GM23248 (cell line): ENCODE measurements at regions not wholly inside any gene's neighbourhood (a gene's known extent, or its start where the extent isn't known, plus 50 kb on each side); places are given as distances from the start of the nearest gene placed in this dataset.
"Not testable (repeated sequence)": the region's sequence is repeated elsewhere in the genome, so short reads cannot be mapped to it uniquely, and the experiment has no call there.

Experiments
- DNase-seq: peaks from one replicate; pipeline ENCODE4 v3.0.0-alpha.2; 2015
- H2AFZ ChIP-seq: fragments of 200-600 bp; sonication (generic); 2 replicates; pipeline ENCODE4 v1.6.1; 2016; ENCODE audit warnings: antibody characterized with exemption
- H3F3A ChIP-seq: fragments of 200-600 bp; sonication (generic); 2 replicates; pipeline ENCODE4 v1.6.1; 2016; ENCODE audit warnings: mild to moderate bottlenecking, antibody characterized with exemption, mixed run types; ENCODE audit not compliant: insufficient read depth
- H3K27ac ChIP-seq: fragments of 200-600 bp; sonication (generic); 2 replicates; pipeline ENCODE4 v1.5.1; 2016; ENCODE audit warnings: mild to moderate bottlenecking
- H3K27me3 ChIP-seq: fragments of 200-600 bp; sonication (generic); replicated peaks from 2 replicates; pipeline ENCODE4 v1.6.1; 2016; ENCODE audit warnings: mild to moderate bottlenecking; ENCODE audit not compliant: insufficient read depth
- H3K36me3 ChIP-seq: fragments of 200-600 bp; sonication (generic); 2 replicates; pipeline ENCODE4 v1.6.1; 2016; ENCODE audit warnings: low read depth, mild to moderate bottlenecking
- H3K4me1 ChIP-seq: fragments of 200-600 bp; sonication (generic); 2 replicates; pipeline ENCODE4 v1.6.1; 2016; ENCODE audit warnings: mild to moderate bottlenecking; ENCODE audit not compliant: insufficient read depth
- H3K4me2 ChIP-seq: fragments of 200-600 bp; sonication (generic); one replicate; pipeline ENCODE4 v1.6.1; 2016; ENCODE audit warnings: mild to moderate bottlenecking; ENCODE audit not compliant: unreplicated experiment
- H3K4me3 ChIP-seq: fragments of 200-600 bp; sonication (generic); 2 replicates; pipeline ENCODE4 v1.5.1; 2016; ENCODE audit warnings: mild to moderate bottlenecking
- H3K79me2 ChIP-seq: fragments of 200-600 bp; sonication (generic); 2 replicates; pipeline ENCODE4 v1.6.1; 2016; ENCODE audit warnings: mild to moderate bottlenecking; ENCODE audit not compliant: insufficient read depth
- H3K9ac ChIP-seq: fragments of 200-600 bp; sonication (generic); 2 replicates; pipeline ENCODE4 v1.6.1; 2016; ENCODE audit warnings: mild to moderate bottlenecking
- H3K9me2 ChIP-seq: fragments of 200-600 bp; sonication (generic); 2 replicates; pipeline ENCODE4 v1.6.1; 2016; ENCODE audit warnings: mixed run types, mild to moderate bottlenecking, moderate library complexity; ENCODE audit not compliant: insufficient read depth
- H3K9me3 ChIP-seq: fragments of 200-600 bp; sonication (generic); one replicate; pipeline ENCODE4 v1.6.1; 2017; ENCODE audit warnings: low read depth
- H4K20me1 ChIP-seq: fragments of 200-600 bp; sonication (generic); 2 replicates; pipeline ENCODE4 v1.6.0; 2016; ENCODE audit not compliant: insufficient read depth
- EZH2 ChIP-seq: fragments of 200-600 bp; sonication (generic); IDR thresholded peaks from 2 replicates; pipeline ENCODE4 v1.6.1; 2018; ENCODE audit warnings: antibody characterized with exemption, mild to moderate bottlenecking; ENCODE audit not compliant: insufficient read depth, poor library complexity, severe bottlenecking
- EZH2phosphoT487 ChIP-seq: fragments of 200-600 bp; sonication (generic); IDR thresholded peaks from 2 replicates; pipeline ENCODE4 v1.6.1; 2018; ENCODE audit warnings: antibody characterized with exemption, moderate library complexity, mild to moderate bottlenecking, low read depth; ENCODE audit not compliant: insufficient read depth
- WGBS, 2 experiments: methylation state at CpG; one replicate each; pipeline ENCODE4 v1.1.6; 2015 to 2017; ENCODE audit warnings: low lambda C conversion rate in 2 of 2, low coverage in 1 of 2; ENCODE audit errors: missing lambda C conversion rate in 2 of 2; 5-methylcytosine and 5-hydroxymethylcytosine counted together
- in situ Hi-C: fragments of 300-500 bp; cut with MboI; formaldehyde crosslinking; loops from 2 replicates; pipeline ENCODE4 v1.15.0; 2020

- Histone ChIP-seq H3K4me2 (no peak overlapping the region), H3K27me3 (no peaks in the 10 kb centered on the region), H3F3A (no peaks in the 10 kb centered on the region), H3K79me2 (no peaks in the 10 kb centered on the region), H2AFZ (no peak overlapping the region), H3K4me1 (peaks cover 20% of the 10 kb centered on the region), H3K9me3 (no peaks in the 10 kb centered on the region), H3K9ac (no peak overlapping the region), H3K9me2 (no peaks in the 10 kb centered on the region), H3K4me3 (no peak overlapping the region), H4K20me1 (no peaks in the 10 kb centered on the region), H3K36me3 (no peaks in the 10 kb centered on the region), H3K27ac (no peak overlapping the region)
- DNase-seq = peak; percentile 45
- in situ Hi-C loops = no loop called here
- TF ChIP-seq EZH2phosphoT487 = no peak
- no peak for TF ChIP-seq EZH2
- 74 to 81% methylated on average over 2 of the region's 2 CpGs for WGBS, 2 experiments
Measured at GRCh38 chr12:20004952-20005351, 363.4 kb upstream of the PDE3A start.

GRCh38 chr12:20006871-20007730 is 361.2 kb upstream of the PDE3A start:
- Histone ChIP-seq H3K4me1 (peaks cover 20% of the 10 kb centered on the region), H3K9me2 (no peaks in the 10 kb centered on the region), H3K9me3 (no peaks in the 10 kb centered on the region), H2AFZ (0 out of 2 replicates have a peak overlapping the region, but pooled peaks have one; percentile 30), H3K79me2 (no peaks in the 10 kb centered on the region), H3K36me3 (no peaks in the 10 kb centered on the region), H3K27ac (peak overlapping the region; percentile 44), H3F3A (no peaks in the 10 kb centered on the region), H4K20me1 (no peaks in the 10 kb centered on the region), H3K27me3 (no peaks in the 10 kb centered on the region), H3K4me2 (peak overlapping the region; percentile 47), H3K9ac (peak overlapping the region; percentile 31), H3K4me3 (peak overlapping the region; percentile 43)
- in situ Hi-C loops = no loop called here
- 23 to 24% methylated on average over 8 of the region's 8 CpGs for WGBS, 2 experiments
- DNase-seq = peak; percentile 69
- TF ChIP-seq EZH2 (no peak), EZH2phosphoT487 (no peak)

- H3K79me2 ChIP-seq, H3K27ac ChIP-seq, H3K9me2 ChIP-seq, DNase-seq, in situ Hi-C loops, H2AFZ ChIP-seq, H3K9me3 ChIP-seq, H3K4me3 ChIP-seq, H4K20me1 ChIP-seq, H3K4me2 ChIP-seq, H3K27me3 ChIP-seq, H3K9ac ChIP-seq, H3F3A ChIP-seq, H3K36me3 ChIP-seq: not testable (repeated sequence)
- H3K4me1 ChIP-seq = peaks cover 18% of the 10 kb centered on the region
- 68 to 74% methylated on average over 8 of the region's 8 CpGs for WGBS, 2 experiments
Measured at GRCh38 chr12:20009965-20010364, 358.4 kb upstream of the PDE3A start.

- Histone ChIP-seq H3K27ac (no peak overlapping the region), H3K9ac (no peak overlapping the region), H2AFZ (no peak overlapping the region), H3F3A (no peaks in the 10 kb centered on the region), H3K4me3 (no peak overlapping the region), H3K79me2 (no peaks in the 10 kb centered on the region), H3K9me3 (no peaks in the 10 kb centered on the region), H3K27me3 (no peaks in the 10 kb centered on the region), H3K36me3 (no peaks in the 10 kb centered on the region), H4K20me1 (no peaks in the 10 kb centered on the region), H3K4me1 (peaks cover 13% of the 10 kb centered on the region), H3K4me2 (no peak overlapping the region), H3K9me2 (no peaks in the 10 kb centered on the region)
- 43 to 48% methylated on average over 2 of the region's 2 CpGs for WGBS, 2 experiments
- no peak for TF ChIP-seq EZH2
- no peak for TF ChIP-seq EZH2phosphoT487
- in situ Hi-C loops = no loop called here
- no peak for DNase-seq
Measured at GRCh38 chr12:20011200-20011599, 357.1 kb upstream of the PDE3A start.

GRCh38 chr12:20017802-20018201 is 350.5 kb upstream of the PDE3A start:
- Histone ChIP-seq H3K36me3 (no peaks in the 10 kb centered on the region), H2AFZ (no peak overlapping the region), H3K9me3 (no peaks in the 10 kb centered on the region), H4K20me1 (no peaks in the 10 kb centered on the region), H3K4me1 (no peaks in the 10 kb centered on the region), H3K4me2 (no peak overlapping the region), H3K27ac (no peak overlapping the region), H3K9ac (no peak overlapping the region), H3F3A (no peaks in the 10 kb centered on the region), H3K27me3 (no peaks in the 10 kb centered on the region), H3K4me3 (no peak overlapping the region), H3K79me2 (no peaks in the 10 kb centered on the region), H3K9me2 (no peaks in the 10 kb centered on the region)
- in situ Hi-C loops = no loop called here
- TF ChIP-seq EZH2phosphoT487 (no peak), EZH2 (no peak)
- no peak for DNase-seq
